Activated CD4-positive, alpha-beta T cell treated with anti-CD3 and anti-CD28 coated beads, Interleukin-2, amount 50 U/mL, for 48 hours (primary cell): ENCODE measurements at regions not wholly inside any gene's neighbourhood (a gene's known extent, or its start where the extent isn't known, plus 50 kb on each side); places are given as distances from the start of the nearest gene placed in this dataset.

Experiments
- DNase-seq, 2 experiments: peaks; one replicate each; pipeline ENCODE4 v3.0.0-alpha.2; 2020

- no peak for DNase-seq
These were observed 1506.1 kb upstream of the CDH9 start for GRCh38 chr5:28544501-28544900.

DNA sequence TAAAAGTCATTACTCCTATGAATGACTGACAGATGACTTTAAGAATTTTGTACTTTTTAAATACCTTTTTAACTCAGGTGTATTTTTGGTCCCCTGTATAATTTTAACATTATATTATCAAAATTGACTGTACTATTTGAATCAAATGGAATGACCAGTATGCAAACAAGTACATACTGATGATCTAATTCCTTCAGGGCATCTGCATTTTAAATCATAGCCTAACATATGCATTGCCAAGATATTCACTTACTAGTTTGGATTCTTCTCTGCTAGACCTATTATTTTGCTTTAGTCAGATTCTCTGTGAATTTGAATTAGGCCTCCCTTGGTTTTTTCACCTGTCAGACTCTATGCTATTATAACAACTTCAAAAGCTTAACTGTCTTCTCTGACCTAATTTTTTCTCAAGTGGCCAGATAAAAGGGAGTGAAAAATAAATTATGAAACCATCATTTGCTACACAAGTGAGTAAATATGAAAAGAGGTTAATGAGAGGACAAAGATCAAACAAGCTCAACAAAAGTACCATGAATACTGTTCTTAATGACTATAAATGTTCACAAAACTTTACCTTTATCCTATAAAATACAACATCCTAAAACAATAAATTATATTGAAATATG, 1505.2 kb upstream of the CDH9 start:
- DNase-seq, result no peak

- no peak for DNase-seq
These were observed 1504.6 kb upstream of the CDH9 start for GRCh38 chr5:28542987-28543386.

- no peak for DNase-seq
These were observed 1485.7 kb upstream of the CDH9 start for GRCh38 chr5:28523888-28524635.

- no peak for DNase-seq
These were observed 1485.0 kb upstream of the CDH9 start for GRCh38 chr5:28523416-28523815.

DNA sequence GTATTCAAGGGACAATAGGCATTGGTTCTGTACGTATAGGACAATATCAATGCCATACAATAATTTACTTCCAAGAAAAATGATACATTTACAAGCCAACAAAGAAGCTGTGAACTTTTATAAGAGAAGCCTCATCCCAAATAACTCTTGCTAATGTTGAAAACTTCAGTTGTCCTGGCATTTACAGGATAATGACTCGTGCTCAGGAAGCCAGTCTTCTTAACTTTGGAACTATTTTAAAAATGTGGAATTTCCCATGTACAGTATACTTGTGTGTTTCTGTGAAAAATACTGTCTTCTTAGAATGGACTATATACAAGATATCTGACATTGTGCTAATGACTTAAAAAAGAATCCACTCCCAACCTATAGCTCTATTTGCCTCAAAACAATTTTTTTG, 1479.3 kb upstream of the CDH9 start:
- DNase-seq, result no peak

- no peak for DNase-seq
These were observed 1478.3 kb upstream of the CDH9 start for GRCh38 chr5:28516722-28517121.

DNA sequence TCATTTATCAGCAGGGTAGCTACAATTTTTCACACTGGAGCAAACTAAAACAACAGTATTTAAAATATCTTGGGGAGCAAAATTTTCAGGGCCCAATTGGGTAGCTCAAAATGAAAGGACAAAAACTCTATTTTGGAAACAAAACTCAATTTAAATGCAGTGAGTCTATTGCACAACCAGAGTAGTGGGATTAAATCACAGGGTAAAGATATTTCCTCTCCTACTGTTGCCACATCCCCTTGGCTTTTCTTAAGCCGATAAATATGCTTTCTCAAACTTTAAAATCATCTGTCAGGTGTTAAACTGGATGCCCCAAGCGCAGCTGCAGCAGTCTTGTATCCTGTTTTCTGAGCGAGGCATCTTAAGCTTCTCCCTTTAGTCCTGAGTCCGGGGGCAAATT, 1474.3 kb upstream of the CDH9 start:
- no peak for DNase-seq

- DNase-seq, result no peak
These were observed 1466.7 kb upstream of the CDH9 start for GRCh38 chr5:28505121-28505520.

DNA sequence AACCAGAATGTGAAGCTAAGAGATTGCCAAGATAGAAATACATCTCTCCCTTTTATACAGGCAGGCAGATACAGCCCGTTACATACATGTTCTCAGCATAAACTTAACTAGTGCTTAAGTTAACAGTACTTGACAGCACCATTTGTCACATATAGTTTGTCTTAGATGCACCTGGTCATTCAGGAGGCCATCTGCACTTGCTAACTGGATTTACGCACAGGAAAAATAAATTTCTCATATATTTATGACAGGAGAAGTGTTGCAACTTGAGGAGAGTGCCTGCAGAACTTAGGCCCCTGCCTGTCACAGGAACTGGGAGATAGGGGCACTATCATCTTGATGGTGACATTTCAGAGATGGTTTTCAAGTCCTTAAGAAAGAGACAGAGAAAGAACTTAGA, 1462.1 kb upstream of the CDH9 start:
- DNase-seq, result no peak

DNA sequence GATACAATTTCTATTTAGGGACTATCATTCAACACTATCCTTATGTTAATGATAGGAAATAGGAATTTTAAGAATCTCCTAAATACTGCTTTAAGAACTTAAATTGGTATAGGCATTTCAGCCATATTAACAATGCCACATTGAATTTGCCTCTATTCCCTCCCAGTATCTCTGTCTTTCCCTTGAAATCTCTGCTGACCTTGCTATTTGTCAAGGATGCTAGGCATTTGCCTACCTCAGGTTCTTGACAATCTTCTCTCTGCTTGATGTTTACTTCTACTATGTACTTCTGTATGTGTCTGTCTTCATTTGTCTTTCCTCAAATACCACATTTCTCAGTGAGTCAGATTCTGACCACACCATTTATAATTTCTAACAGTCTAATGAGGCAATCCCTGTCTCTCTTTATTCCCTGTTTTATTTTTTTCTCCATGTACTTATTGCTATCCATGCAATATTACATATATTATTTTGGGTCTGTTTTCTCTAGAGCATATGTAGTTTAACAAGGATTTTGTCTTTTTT, 1461.4 kb upstream of the CDH9 start:
- DNase-seq, result no peak

DNA sequence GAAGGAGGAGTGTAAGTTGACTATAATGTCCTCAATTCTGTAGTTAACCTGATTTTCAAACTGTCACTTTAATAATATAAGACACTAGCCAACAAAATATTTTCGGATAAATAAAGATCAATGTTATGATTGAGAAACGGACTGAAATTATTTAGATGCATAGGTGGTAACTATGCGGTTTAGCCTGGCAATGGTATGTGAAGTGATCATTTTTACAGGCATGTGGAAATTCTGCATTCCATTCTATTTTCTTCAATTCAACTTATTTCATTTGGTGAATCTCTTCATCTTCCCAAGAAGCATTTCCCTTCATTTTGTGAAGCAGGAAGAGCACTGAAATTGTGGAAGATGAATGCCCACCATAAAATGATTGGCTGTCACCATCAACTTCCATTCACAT, 1457.5 kb upstream of the CDH9 start:
- no peak for DNase-seq

- no peak for DNase-seq
These were observed 1455.1 kb upstream of the CDH9 start for GRCh38 chr5:28493456-28493855.

GRCh38 chr5:28488752-28489151, 1450.4 kb upstream of the CDH9 start:
- no peak for DNase-seq

- DNase-seq, result no peak
These were observed 1445.1 kb upstream of the CDH9 start for GRCh38 chr5:28483327-28484025.

DNA sequence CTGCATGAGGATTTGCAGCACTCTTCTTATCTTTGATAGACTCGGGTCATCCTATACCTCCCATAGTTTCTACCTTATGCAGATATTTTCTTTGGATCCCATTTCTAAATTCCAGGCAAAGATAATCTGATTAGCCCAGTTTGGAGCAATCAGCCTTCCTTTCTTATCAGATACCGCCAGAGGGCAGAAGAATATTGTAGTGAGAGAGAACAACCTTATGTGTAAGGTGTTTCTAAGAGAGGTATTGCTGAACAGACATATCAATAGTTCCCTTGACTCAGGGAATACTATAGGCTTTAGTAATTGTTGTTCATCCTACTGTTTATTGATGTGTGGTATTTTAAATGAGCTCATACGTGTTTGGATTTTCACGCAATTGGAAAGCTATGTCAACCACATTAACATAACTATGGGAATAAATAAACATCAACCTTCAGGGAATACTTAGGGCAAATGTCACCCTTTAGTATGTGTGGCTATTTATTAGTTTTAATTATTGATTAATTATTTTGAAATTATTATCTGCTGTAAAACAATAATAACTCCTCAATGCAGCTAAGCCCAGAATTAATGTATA, 1435.2 kb upstream of the CDH9 start:
- no peak for DNase-seq

GRCh38 chr5:28468166-28468565, 1429.8 kb upstream of the CDH9 start:
- no peak for DNase-seq

DNA sequence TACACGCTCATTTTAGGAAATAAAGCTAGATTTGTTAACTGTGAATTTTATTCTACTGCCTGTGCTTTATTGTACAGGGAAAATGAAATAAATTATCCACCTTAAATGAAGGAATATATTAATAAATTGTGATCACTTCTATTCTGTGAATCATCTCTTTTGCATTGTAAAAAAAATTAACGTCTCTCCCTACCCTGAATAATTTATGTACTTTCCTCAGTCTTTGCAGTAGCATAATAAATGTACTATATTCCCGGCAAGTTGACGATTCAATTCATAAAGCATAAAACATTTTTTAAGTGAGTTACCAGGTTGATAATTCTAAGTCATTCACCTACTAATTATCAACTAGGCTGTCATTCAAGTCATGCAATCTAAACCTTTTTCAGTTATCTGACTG, 1425.3 kb upstream of the CDH9 start:
- DNase-seq, result no peak

- no peak for DNase-seq
These were observed 1413.1 kb upstream of the CDH9 start for GRCh38 chr5:28451483-28451882.

DNA sequence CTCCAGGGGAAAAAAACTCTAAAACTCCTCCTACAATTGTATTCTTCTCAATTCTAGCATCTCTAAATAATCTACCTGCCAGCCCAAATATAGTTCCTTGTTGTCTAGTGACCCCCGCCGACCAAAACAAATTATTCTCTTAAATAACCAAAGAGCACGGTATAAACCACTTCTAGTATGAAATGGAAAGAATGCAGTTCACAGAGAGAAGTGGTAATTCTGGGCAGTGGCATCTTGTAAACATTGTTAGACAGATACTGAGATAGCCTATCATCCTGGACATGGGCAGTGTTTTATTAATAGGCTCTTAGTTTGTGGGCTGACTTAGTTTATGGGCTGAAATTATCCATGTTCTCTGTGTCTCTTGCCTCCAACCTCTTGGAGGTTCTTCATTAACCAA, 1412.6 kb upstream of the CDH9 start:
- no peak for DNase-seq

GRCh38 chr5:28448791-28449190, 1410.4 kb upstream of the CDH9 start:
- DNase-seq, result no peak

DNA sequence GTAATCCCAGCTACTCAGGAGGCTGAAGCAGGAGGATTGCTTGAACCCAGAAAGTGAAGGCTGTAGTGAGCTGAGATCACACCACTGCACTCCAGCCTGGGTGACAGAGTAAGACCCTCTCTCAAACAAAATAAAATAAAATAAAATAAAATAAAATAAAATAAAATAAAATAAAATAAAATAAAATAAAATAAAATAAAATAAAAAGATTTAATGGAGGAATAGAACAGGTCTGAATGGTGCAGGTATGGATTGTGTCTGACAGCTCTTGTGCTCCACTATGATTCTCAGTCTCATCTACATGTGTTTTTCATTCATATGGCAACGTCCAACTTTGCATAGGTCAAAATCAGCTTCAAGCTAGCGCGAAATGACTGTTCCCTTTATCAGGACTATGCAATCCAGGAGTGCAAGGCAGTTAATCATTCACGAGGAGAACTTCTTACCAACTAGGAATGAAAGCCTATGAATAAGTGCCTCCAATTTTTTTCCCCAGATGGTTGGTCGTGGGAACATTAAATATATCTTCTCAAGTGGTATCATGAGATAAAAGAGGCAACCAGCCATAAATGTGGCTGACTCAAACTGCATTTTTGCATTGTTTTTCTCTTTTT, 1392.3 kb upstream of the CDH9 start:
- DNase-seq, result no peak

GRCh38 chr5:28421141-28421540, 1382.8 kb upstream of the CDH9 start:
- no peak for DNase-seq
